SIG-M5 treated with dmso at 0.1 percent for 504 hours (cell line): ENCODE measurements at regions not wholly inside any gene's neighbourhood (a gene's known extent, or its start where the extent isn't known, plus 50 kb on each side); places are given as distances from the start of the nearest gene placed in this dataset.
"Not testable (repeated sequence)": the region's sequence is repeated elsewhere in the genome, so short reads cannot be mapped to it uniquely, and the experiment has no call there.

Experiments
- DNase-seq: peaks from one replicate; lab custom pipeline; 2025; ENCODE audit not compliant: unreplicated experiment; lab: John Stamatoyannopoulos, UW

GRCh38 chr7:28900311-28900710 is 57.8 kb downstream of the TRIL start:
- no peak for DNase-seq

DNA sequence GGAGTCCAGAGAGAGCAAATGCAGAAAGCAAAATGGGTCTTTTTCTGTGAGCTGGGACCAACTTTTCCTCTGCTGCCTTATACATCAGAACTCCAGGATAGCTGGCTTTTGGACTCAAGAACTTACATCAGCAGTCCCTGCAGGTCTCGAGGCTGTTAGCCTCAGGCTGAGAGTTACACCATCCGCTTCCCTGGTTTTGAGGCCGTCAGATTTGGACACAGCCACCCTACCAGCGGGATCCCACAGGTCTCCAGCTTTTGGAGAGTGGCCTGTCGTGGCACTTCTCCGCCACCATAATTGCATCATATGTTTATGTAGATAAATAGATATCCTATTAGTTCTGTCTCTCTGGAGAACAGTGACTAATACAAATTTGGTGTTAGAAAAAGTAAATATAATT is 64.2 kb downstream of the TRIL start:
- no peak for DNase-seq

DNA sequence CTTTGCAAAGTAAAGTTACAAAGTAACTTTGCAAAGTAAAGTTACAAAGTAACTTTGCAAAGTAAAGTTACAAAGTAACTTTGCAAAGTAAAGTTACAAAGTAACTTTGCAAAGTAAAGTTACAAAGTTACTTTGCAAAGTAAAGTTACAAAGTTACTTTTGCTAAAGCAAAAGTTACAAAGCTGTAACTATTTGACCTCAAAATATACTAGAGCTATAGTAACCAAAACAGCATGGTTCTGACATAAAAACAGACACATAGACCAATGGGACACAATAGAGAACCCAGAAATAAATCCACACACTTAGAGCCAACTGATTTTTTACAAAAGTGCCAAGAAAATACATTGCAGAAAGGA is 66.3 kb downstream of the TRIL start:
- not testable (repeated sequence) for DNase-seq

GRCh38 chr7:28891192-28891875 is 66.8 kb downstream of the TRIL start:
- DNase-seq: no peak

DNA sequence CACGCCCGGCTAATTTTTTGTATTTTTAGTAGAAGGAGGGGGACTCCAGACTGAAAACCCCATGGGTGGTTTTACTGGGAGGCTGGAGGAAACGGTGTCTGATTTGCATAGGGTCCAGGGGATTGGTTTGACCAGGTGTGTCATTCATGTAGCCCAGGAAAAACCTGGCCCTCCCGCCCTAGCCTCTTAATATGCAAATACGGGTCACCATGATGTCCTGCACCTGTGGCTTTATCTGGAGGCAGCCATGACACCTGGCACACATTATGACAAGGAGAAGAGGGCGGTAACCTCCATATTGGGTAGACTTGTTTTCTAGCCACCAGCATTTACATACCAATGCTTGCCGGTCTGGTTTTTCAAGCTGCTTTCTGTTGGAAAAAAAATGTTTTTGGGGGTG is 68.0 kb downstream of the TRIL start:
- DNase-seq: no peak

GRCh38 chr7:28889290-28889689 is 68.8 kb downstream of the TRIL start:
- no peak for DNase-seq

- no peak for DNase-seq
These were observed 72.4 kb downstream of the TRIL start for GRCh38 chr7:28885771-28886170.

DNA sequence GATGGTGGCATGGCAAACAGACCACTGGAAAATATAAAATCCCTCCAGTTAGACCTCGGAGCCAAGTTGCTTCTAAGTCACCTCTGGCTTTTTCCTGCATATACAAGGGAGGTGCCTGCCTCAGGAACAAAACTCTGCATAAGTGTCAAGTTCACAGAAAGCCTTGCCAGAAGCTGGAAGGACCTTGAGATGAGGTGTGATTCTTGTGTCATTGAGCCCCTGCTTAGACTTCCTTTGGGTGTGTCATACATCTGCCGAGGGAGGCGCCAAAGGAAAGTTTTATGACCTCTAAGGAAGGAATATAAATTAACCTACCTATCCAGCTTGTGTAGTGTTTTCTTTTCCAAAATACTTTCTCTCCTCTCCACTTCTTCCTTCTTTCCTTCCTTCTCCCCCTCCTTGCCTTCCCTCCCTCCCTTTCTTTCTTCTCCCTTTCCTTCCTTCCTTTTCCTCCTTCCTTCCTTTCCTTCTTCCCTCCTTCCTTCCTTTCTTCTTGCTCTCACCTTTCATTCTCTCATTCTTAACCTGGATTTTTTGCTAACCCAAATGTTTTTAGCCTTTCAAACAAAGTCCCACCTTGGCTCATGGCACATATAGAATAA is 75.2 kb downstream of the TRIL start:
- DNase-seq: no peak

- peak; percentile 4 for DNase-seq
These were observed 79.0 kb downstream of the TRIL start for GRCh38 chr7:28879105-28879504.

DNA sequence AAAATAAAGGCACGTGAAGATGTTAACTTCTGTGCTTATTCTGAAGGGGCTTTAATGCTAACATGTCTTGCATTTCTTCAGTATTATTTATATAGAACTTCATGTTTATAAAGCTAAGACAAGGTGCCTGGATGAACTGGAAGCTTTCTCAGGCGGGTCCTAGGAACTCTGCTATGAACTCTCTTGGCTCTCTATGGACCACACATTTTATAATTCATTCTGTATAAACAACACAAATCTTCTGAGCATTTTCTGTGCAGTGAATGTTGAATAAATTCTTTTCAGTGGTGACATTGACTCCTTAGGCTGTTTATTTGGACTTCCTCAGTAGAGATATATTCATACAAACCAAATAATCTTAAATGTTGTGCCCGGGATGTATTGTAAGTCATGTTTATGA is 79.6 kb downstream of the TRIL start:
- DNase-seq: no peak
